OCI-LY7 (cell line): ENCODE measurements at regions not wholly inside any gene's neighbourhood (a gene's known extent, or its start where the extent isn't known, plus 50 kb on each side); places are given as distances from the start of the nearest gene placed in this dataset.

Experiments
- BruUV-seq: library from RNA; stranded (reverse); fragments of 400-500 nt; replicated peaks from 2 replicates; lab custom pipeline; 2021; lab: Mats Ljungman, UMichigan
- CTCF ChIA-PET: fragments of 300-600 bp; sonication (Branson Sonifier 250); formaldehyde crosslinking; loops from one replicate; lab custom pipeline; 2022; ENCODE audit warnings: antibody characterized with exemption; ENCODE audit not compliant: unreplicated experiment; lab: Charles Lee
- POLR2A ChIA-PET: fragments of 300-600 bp; sonication (Branson Sonifier 250); formaldehyde crosslinking; loops from one replicate; lab custom pipeline; 2022; ENCODE audit warnings: antibody characterized with exemption; lab: Charles Lee
- DNase-seq: peaks from one replicate; pipeline ENCODE4 v3.0.0-alpha.2; 2015; ENCODE audit warnings: low spot score
- H2AFZ ChIP-seq: fragments of 200-600 bp; sonication (generic), shearing (Covaris generic); 2 replicates; pipeline ENCODE4 v1.6.1; 2014; ENCODE audit warnings: mild to moderate bottlenecking, antibody characterized with exemption, low read length, moderate library complexity
- H3K27ac ChIP-seq: fragments of 200-600 bp; sonication (generic); 2 replicates; pipeline ENCODE4 v1.5.1; 2014; ENCODE audit warnings: mixed run types, low read depth, mild to moderate bottlenecking, moderate library complexity, low read length, inconsistent platforms; ENCODE audit not compliant: poor library complexity, severe bottlenecking
- H3K36me3 ChIP-seq: fragments of 200-600 bp; sonication (generic); 2 replicates; pipeline ENCODE4 v1.6.1; 2014; ENCODE audit warnings: mild to moderate bottlenecking, antibody characterized with exemption, low read length, moderate library complexity, mixed read lengths; ENCODE audit not compliant: insufficient read depth
- H3K4me1 ChIP-seq: fragments of 200-600 bp; sonication (generic); 2 replicates; pipeline ENCODE4 v1.5.1; 2014; ENCODE audit warnings: mild to moderate bottlenecking, low read length; ENCODE audit not compliant: insufficient read depth, poor library complexity, severe bottlenecking
- H3K4me2 ChIP-seq: fragments of 200-600 bp; sonication (generic); 2 replicates; pipeline ENCODE4 v1.6.1; 2014; ENCODE audit warnings: mild to moderate bottlenecking, low read length
- H3K4me3 ChIP-seq: fragments of 200-600 bp; sonication (generic); 2 replicates; pipeline ENCODE4 v1.5.1; 2014; ENCODE audit warnings: mild to moderate bottlenecking, low read depth, low read length; ENCODE audit not compliant: poor library complexity, severe bottlenecking
- H3K79me2 ChIP-seq: fragments of 200-600 bp; sonication (generic); 2 replicates; pipeline ENCODE4 v1.6.1; 2016; ENCODE audit warnings: low read depth, mild to moderate bottlenecking, low read length, moderate library complexity, mixed read lengths; ENCODE audit not compliant: insufficient read depth
- H3K9me2 ChIP-seq: fragments of 200-600 bp; sonication (generic); 2 replicates; pipeline ENCODE4 v1.6.1; 2016; ENCODE audit warnings: mild to moderate bottlenecking, low read length, mixed read lengths; ENCODE audit not compliant: insufficient read depth
- H3K9me3 ChIP-seq: fragments of 200-600 bp; sonication (generic); 2 replicates; pipeline ENCODE4 v1.6.1; 2014; ENCODE audit warnings: mild to moderate bottlenecking, mixed run types, low read length, mixed read lengths
- H4K20me1 ChIP-seq: fragments of 200-600 bp; sonication (generic); 2 replicates; pipeline ENCODE4 v1.6.1; 2014; ENCODE audit warnings: mild to moderate bottlenecking, antibody characterized with exemption, low read length, moderate library complexity, mixed read lengths; ENCODE audit not compliant: insufficient read depth
- EZH2phosphoT487 ChIP-seq: fragments of 200-600 bp; sonication (generic); IDR thresholded peaks from 2 replicates; pipeline ENCODE4 v1.6.1; 2018; ENCODE audit warnings: low read depth, borderline replicate concordance, mild to moderate bottlenecking, mixed run types, antibody characterized with exemption, low read length, moderate library complexity, mixed read lengths
- intact Hi-C: fragments of 100-400 bp; cut with micrococcal nuclease; formaldehyde crosslinking; loops from one replicate; pipeline ENCODE4 v1.10.0; 2022; ENCODE audit not compliant: unreplicated experiment
- TF ChIP-seq, protein P1 (sequence below): fragments of 200-600 bp; sonication (generic); conservative IDR thresholded peaks from 2 replicates; pipeline ENCODE4 v1.5.1; 2014; ENCODE audit warnings: mild to moderate bottlenecking, antibody characterized with exemption, low read length, moderate library complexity, mixed read lengths

DNA sequence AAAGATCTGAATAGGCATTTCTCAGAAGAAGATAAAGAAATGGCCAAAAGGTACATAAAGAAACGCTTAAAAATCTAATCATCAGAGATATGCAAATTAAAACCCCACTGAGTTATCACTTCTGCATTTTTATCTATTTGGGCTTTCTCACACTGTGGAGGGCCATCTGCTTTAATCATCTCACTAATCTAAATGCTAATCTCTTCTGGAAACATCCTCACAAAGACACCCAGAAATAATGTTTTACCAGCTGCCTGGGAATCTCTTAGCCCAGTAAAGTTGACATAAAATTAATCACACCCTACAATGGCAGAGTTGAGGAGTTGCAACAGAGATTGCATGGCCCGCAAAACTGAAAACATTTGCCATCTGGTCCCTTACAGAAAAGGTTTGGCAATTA is 407.9 kb upstream of the CYLC2 start:
- no peak overlapping the region for H2AFZ ChIP-seq
- ChIA-PET POLR2A (no interaction called here), CTCF (no interaction called here)
- no peaks in the 10 kb centered on the region for H3K79me2 ChIP-seq
- TF ChIP-seq, protein P1, sequence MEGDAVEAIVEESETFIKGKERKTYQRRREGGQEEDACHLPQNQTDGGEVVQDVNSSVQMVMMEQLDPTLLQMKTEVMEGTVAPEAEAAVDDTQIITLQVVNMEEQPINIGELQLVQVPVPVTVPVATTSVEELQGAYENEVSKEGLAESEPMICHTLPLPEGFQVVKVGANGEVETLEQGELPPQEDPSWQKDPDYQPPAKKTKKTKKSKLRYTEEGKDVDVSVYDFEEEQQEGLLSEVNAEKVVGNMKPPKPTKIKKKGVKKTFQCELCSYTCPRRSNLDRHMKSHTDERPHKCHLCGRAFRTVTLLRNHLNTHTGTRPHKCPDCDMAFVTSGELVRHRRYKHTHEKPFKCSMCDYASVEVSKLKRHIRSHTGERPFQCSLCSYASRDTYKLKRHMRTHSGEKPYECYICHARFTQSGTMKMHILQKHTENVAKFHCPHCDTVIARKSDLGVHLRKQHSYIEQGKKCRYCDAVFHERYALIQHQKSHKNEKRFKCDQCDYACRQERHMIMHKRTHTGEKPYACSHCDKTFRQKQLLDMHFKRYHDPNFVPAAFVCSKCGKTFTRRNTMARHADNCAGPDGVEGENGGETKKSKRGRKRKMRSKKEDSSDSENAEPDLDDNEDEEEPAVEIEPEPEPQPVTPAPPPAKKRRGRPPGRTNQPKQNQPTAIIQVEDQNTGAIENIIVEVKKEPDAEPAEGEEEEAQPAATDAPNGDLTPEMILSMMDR: no peak
- TF ChIP-seq EZH2phosphoT487: no peak
- H3K9me3 ChIP-seq: no peaks in the 10 kb centered on the region
- no peaks in the 10 kb centered on the region for H3K4me1 ChIP-seq
- H4K20me1 ChIP-seq: no peaks in the 10 kb centered on the region
- no peak for DNase-seq
- intact Hi-C loops: no loop called here
- H3K36me3 ChIP-seq: no peaks in the 10 kb centered on the region
- H3K4me2 ChIP-seq: no peak overlapping the region
- no peak overlapping the region for H3K27ac ChIP-seq
- no peak overlapping the region for H3K4me3 ChIP-seq
- H3K9me2 ChIP-seq: no peaks in the 10 kb centered on the region
- no TSS peak for BruUV-seq

DNA sequence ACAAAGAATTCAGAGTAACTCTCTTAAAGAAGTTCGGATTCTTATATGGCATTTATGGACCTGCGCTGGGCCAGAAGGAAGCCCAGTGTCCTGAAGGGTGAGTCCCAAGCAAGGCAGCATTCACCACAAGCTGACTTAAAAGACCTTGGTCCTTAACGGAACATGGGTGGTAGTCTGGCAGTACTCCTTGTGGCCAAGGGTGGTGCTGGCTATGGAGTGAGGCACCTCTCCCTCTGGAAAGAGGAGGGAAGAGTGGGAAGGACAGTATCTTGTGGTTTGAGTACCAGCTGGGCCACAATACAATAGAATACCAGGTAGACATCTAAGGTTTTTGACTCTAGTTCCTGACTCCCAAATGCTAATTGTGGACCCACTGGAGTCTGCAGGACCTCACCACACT is 425.7 kb upstream of the CYLC2 start:
- POLR2A ChIA-PET: interaction anchor here (0.7 kb wide), 1 partner anchor 53 kb away, joined by 3 read pairs; no protein-coding TSS in a partner anchor

DNA sequence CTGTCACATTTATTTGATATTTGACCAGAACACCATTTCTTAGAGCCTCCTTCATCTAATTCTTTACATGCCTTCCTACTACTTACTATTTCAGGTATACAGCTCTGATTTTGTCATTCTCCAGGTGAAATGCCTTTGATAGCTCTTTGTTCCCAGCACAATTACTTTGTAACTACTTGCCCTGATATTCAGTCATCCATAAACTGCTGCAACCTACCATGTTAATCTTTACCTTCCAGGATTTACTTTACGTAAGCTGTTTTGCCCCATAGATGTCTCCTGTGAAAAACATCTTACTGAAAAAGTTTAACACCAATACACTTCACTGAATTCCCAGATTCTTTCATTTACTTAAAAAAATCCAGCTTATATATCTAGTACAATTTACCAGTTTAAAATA is 443.8 kb upstream of the CYLC2 start:
- no peaks in the 10 kb centered on the region for H3K79me2 ChIP-seq
- DNase-seq: no peak
- H3K27ac ChIP-seq: no peak overlapping the region
- no peaks in the 10 kb centered on the region for H3K9me3 ChIP-seq
- no peaks in the 10 kb centered on the region for H3K9me2 ChIP-seq
- no peak overlapping the region for H3K4me2 ChIP-seq
- no peaks in the 10 kb centered on the region for H3K36me3 ChIP-seq
- BruUV-seq: no TSS peak
- intact Hi-C loops: no loop called here
- H3K4me3 ChIP-seq: no peak overlapping the region
- ChIA-PET CTCF (no interaction called here), POLR2A (no interaction called here)
- TF ChIP-seq EZH2phosphoT487: no peak
- TF ChIP-seq, protein P1: no peak
- no peak overlapping the region for H2AFZ ChIP-seq
- H4K20me1 ChIP-seq: no peaks in the 10 kb centered on the region
- no peaks in the 10 kb centered on the region for H3K4me1 ChIP-seq

More for the DNA sequence above, 425.7 kb upstream of the CYLC2 start:
- Histone ChIP-seq H3K27ac (no peak overlapping the region), H3K4me2 (no peak overlapping the region), H3K4me3 (no peak overlapping the region), H3K79me2 (no peaks in the 10 kb centered on the region), H3K9me3 (no peaks in the 10 kb centered on the region), H3K36me3 (no peaks in the 10 kb centered on the region), H3K9me2 (no peaks in the 10 kb centered on the region), H3K4me1 (no peaks in the 10 kb centered on the region), H2AFZ (no peak overlapping the region), H4K20me1 (no peaks in the 10 kb centered on the region)
- TF ChIP-seq, protein P1: no peak
- no peak for TF ChIP-seq EZH2phosphoT487
- intact Hi-C loops: no loop called here
- BruUV-seq: no TSS peak
- no peak for DNase-seq
- CTCF ChIA-PET: no interaction called here
